ENCODE measurements at regions not wholly inside any gene's neighbourhood (a gene's known extent, or its start where the extent isn't known, plus 50 kb on each side); places are given as distances from the start of the nearest gene placed in this dataset.

DNA sequence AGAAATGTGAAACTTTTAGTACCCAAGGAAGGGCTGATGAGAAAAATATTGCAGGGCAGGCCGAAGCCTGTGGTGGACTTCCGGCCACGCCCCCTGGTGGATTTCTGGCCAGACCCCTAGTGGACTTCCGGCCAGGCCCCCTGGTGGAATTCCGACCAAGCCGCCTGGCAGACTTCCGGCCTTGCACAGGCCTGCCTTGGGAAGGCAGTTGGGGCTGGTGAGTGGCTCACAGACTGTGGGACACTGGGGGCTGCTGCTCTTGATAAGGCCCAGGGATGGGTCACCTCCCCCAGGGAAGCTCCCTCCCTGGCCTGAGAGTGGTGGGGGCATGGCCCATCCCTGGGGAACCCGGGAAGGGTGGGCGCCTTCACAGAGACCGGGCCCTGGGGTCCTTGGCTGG is 116.4 kb upstream of the MKI67 start:
- no peak for DNase-seq (ENCODE audit: low read depth)
- no peak overlapping the region for H3K4me3 ChIP-seq (replicated peaks; ENCODE audit: low read depth, low read length)
- TF ChIP-seq, protein P1, sequence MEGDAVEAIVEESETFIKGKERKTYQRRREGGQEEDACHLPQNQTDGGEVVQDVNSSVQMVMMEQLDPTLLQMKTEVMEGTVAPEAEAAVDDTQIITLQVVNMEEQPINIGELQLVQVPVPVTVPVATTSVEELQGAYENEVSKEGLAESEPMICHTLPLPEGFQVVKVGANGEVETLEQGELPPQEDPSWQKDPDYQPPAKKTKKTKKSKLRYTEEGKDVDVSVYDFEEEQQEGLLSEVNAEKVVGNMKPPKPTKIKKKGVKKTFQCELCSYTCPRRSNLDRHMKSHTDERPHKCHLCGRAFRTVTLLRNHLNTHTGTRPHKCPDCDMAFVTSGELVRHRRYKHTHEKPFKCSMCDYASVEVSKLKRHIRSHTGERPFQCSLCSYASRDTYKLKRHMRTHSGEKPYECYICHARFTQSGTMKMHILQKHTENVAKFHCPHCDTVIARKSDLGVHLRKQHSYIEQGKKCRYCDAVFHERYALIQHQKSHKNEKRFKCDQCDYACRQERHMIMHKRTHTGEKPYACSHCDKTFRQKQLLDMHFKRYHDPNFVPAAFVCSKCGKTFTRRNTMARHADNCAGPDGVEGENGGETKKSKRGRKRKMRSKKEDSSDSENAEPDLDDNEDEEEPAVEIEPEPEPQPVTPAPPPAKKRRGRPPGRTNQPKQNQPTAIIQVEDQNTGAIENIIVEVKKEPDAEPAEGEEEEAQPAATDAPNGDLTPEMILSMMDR (IDR thresholded peaks at IDR 0.05; ENCODE audit: low read length, missing control alignments), result no peak

DNA sequence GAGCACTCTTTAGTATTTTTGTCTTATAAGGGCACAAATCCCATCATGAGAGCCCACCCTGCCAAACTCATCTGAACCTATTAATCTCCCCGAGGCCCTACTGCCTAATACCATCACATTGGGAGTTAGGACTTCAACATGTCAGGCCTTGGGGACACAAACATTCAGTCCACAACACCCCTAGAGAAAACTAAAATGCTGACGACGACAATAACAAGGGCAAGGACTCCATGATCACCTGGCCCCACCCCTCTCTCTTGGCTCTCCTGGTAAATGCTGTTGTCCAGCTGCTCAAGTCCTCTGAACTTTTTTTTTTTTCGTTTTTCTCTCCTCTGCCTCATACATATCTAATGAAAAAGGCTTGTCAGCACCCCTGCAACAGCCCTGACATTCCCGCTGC is 118.8 kb upstream of the MKI67 start:
- no peak for DNase-seq (ENCODE audit: low read depth)
- TF ChIP-seq, protein P1 (IDR thresholded peaks at IDR 0.05; ENCODE audit: low read length, missing control alignments), result no peak
- no peak overlapping the region for H3K4me3 ChIP-seq (replicated peaks; ENCODE audit: low read depth, low read length)

DNA sequence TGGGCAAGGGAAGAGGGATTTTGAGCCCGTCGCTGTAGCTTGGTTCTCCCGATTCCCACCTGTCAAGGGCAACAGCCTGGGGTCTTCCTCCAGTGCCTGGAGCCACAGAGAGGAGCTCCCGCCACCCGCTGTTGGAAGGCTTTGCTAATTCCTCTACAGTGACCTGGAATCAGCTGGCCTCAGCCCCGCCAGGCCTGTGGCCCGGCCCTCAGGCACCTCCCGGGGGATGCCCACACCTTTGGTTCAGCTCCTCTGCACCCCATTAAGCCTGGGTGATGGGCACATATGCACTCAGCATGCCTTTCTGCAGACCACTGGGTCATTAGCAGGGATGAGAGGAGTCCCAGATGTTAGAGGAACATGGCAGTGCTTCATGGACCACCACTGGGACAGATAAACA is 121.4 kb upstream of the MKI67 start:
- H3K4me3 ChIP-seq (replicated peaks; ENCODE audit: low read depth, low read length), result no peak overlapping the region
- TF ChIP-seq, protein P1 (IDR thresholded peaks at IDR 0.05; ENCODE audit: low read length, missing control alignments), result no peak
- no peak for DNase-seq (ENCODE audit: low read depth)

DNA sequence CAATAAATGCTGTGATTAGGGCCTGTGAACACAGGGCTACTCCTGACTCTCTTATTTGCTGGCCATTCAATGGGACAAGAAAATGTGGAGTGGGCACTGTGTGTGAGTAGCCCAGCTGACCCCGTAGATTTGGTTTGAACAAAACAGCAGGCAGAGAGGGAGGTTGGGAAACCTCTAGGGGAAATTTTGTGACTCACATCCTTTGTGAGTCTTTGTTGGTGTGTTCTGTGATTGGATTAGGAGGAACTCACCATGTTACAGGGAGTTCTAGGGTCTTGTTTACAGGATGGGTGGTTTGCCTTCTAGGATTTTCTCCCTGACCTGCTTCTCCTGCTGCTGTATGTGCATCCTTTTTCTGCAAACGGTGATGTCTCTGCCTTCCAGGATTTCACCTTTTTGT is 128.3 kb upstream of the MKI67 start:
- DNase-seq (ENCODE audit: low read depth), result peak; percentile 40
- H3K4me3 ChIP-seq (replicated peaks; ENCODE audit: low read depth, low read length), result no peak overlapping the region
- TF ChIP-seq, protein P1 (IDR thresholded peaks at IDR 0.05; ENCODE audit: low read length, missing control alignments), result no peak

DNA sequence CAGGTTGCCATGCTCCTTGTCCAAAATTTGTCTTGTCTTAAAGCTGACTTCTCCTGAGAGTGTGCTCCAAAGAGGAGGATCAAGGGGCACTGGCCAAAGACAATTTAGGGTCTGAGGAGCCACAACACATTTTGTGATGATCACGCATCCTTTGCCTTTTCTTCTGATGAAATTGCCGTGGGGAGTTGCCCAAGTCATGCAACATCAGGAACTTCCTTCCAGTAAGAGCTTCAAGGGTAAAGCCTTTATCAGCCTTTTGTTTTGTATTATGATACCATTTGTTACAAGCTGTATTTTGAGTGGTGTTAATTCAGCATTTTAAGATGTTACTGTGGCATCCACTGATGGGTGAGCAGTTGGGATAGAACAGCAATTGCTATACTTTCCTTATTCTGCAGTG is 131.2 kb upstream of the MKI67 start:
- no peak overlapping the region for H3K4me3 ChIP-seq (replicated peaks; ENCODE audit: low read depth, low read length)
- TF ChIP-seq, protein P1 (IDR thresholded peaks at IDR 0.05; ENCODE audit: low read length, missing control alignments), result no peak
- no peak for DNase-seq (ENCODE audit: low read depth)

DNA sequence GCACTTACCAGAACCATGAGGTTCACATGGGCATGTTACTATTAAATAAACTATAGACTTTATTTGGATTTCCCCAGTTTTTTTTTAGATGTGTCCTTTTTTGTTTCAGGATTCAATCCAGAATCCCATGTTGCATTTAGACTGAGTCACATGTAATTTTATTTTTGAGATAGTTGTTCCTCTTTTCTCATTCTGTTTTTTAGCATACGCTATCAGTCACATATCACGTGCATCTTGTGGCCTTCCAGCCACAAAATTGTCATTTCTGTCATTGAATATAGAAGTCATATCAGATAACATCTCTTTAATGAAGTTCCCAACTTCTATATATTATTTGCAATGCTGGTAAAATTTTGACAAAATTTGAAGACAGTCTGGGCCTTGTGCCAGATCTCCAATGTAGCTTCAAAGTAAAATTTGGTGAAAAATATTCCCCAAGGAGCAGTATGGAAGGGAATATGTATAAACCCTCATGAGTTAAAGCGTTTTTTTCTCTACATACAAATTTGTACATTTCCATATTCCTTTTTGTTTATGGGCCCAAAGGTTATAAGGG is 132.3 kb upstream of the MKI67 start:
- no peak overlapping the region for H3K4me3 ChIP-seq (replicated peaks; ENCODE audit: low read depth, low read length)
- DNase-seq (ENCODE audit: low read depth), result no peak
- TF ChIP-seq, protein P1 (IDR thresholded peaks at IDR 0.05; ENCODE audit: low read length, missing control alignments), result no peak

Measured in fibroblast of pulmonary artery (primary cell).